HepG2 (cell line): ENCODE measurements at regions not wholly inside any gene's neighbourhood (a gene's known extent, or its start where the extent isn't known, plus 50 kb on each side); places are given as distances from the start of the nearest gene placed in this dataset.

ENCODE experiments used
- CTCF ChIP-seq: sonication (generic); formaldehyde crosslinking; IDR thresholded peaks from 2 replicates; pipeline ENCODE4 v1.5.0; 2020; ENCODE audit warnings: mild to moderate bottlenecking, missing genetic modification reagents, moderate library complexity
- GABPA ChIP-seq, 2 experiments: IDR thresholded peaks; 2 replicates each; pipeline ENCODE4 v1.6.1; 2011 to 2016; ENCODE audit warnings: low read depth in 2 of 2, low read length in 1 of 2, missing biosample characterization in 1 of 2, missing genetic modification characterization in 1 of 2
- GMEB1 ChIP-seq: sonication (generic); formaldehyde crosslinking; IDR thresholded peaks from 2 replicates; pipeline ENCODE4 v1.5.1; 2020; ENCODE audit warnings: missing genetic modification reagents, mild to moderate bottlenecking, borderline replicate concordance
- HNF4A ChIP-seq: sonication (generic); formaldehyde crosslinking; IDR thresholded peaks from 2 replicates; pipeline ENCODE4 v1.4.0; 2020; ENCODE audit warnings: missing genetic modification reagents
- HNRNPK ChIP-seq: fragments of 200-400 bp; formaldehyde crosslinking; IDR thresholded peaks from 2 replicates; pipeline ENCODE4 v1.6.1; 2018; ENCODE audit warnings: low read length, low read depth, moderate library complexity, mild to moderate bottlenecking; ENCODE audit not compliant: poor library complexity, severe bottlenecking
- HOMEZ ChIP-seq: IDR thresholded peaks from 2 replicates; pipeline ENCODE4 v1.6.1; 2016; ENCODE audit warnings: low read depth
- IKZF4 ChIP-seq: sonication (generic); formaldehyde crosslinking; IDR thresholded peaks from 2 replicates; pipeline ENCODE4 v1.5.1; 2020; ENCODE audit warnings: borderline replicate concordance, mild to moderate bottlenecking, low read depth, missing genetic modification reagents; ENCODE audit errors: not compliant biosample characterization
- PCBP2 ChIP-seq: fragments of 200-400 bp; formaldehyde crosslinking; optimal IDR thresholded peaks from 2 replicates; pipeline ENCODE3; 2018; ENCODE audit warnings: low read length, low read depth; ENCODE audit not compliant: poor library complexity, severe bottlenecking
- POGZ ChIP-seq: sonication (generic); formaldehyde crosslinking; IDR thresholded peaks from 2 replicates; pipeline ENCODE4 v1.4.0; 2020; ENCODE audit warnings: mild to moderate bottlenecking, missing genetic modification reagents
- RAD21 ChIP-seq: fragments of 450-650 bp; formaldehyde crosslinking; IDR thresholded peaks from 2 replicates; pipeline ENCODE4 v1.5.0; 2020; ENCODE audit warnings: mild to moderate bottlenecking
- SRF ChIP-seq: IDR thresholded peaks from 2 replicates; pipeline ENCODE4 v1.6.1; 2011; ENCODE audit warnings: mild to moderate bottlenecking, low read depth, low read length, moderate library complexity
- TARDBP ChIP-seq: sonication (generic); formaldehyde crosslinking; IDR thresholded peaks from 2 replicates; pipeline ENCODE4 v1.8.0; 2022; ENCODE audit warnings: mild to moderate bottlenecking, missing genetic modification reagents
- USF2 ChIP-seq, 2 experiments: sonication (generic) in 1 of 2; formaldehyde crosslinking in 1 of 2; IDR thresholded peaks; 2 replicates each; pipeline versions ENCODE4 v1.5.1 to v1.6.1; 2011 to 2020; ENCODE audit warnings: borderline replicate concordance in 1 of 2, low read depth in 1 of 2, low read length in 1 of 2, mild to moderate bottlenecking in 1 of 2, missing genetic modification reagents in 1 of 2, moderate library complexity in 1 of 2
- ZBTB2 ChIP-seq: sonication (generic); formaldehyde crosslinking; IDR thresholded peaks from 2 replicates; pipeline ENCODE4 v1.8.0; 2022; ENCODE audit warnings: low read depth, missing genetic modification reagents
- ZC3H4 ChIP-seq: sonication (generic); formaldehyde crosslinking; IDR thresholded peaks from 2 replicates; pipeline ENCODE4 v1.4.0; 2020; ENCODE audit warnings: missing genetic modification reagents, borderline replicate concordance
- ZFP41 ChIP-seq: sonication (generic); formaldehyde crosslinking; IDR thresholded peaks from 2 replicates; pipeline ENCODE4 v1.4.0; 2020; ENCODE audit warnings: mild to moderate bottlenecking, missing genetic modification reagents, borderline replicate concordance
- ZNF30 ChIP-seq: sonication (generic); formaldehyde crosslinking; IDR thresholded peaks from 2 replicates; pipeline ENCODE4 v1.5.0; 2020; ENCODE audit warnings: mild to moderate bottlenecking, missing genetic modification reagents
- ZNF331 ChIP-seq: sonication (generic); formaldehyde crosslinking; IDR thresholded peaks from 2 replicates; pipeline ENCODE4 v1.4.0; 2020; ENCODE audit warnings: missing genetic modification reagents
- ZNF614 ChIP-seq: IDR thresholded peaks from 2 replicates; pipeline ENCODE4 v1.6.1; 2018; ENCODE audit warnings: missing biosample characterization, missing genetic modification reagents, inconsistent platforms, borderline replicate concordance
- ZSCAN30 ChIP-seq: sonication (generic); formaldehyde crosslinking; IDR thresholded peaks from 2 replicates; pipeline ENCODE4 v1.5.0; 2020; ENCODE audit warnings: mild to moderate bottlenecking, missing genetic modification reagents

GRCh38 chr18:59783138-59783537, 85.9 kb upstream of the CCBE1 start (continued):
- TF ChIP-seq CTCF (CRISPR knock-in tag): peak; percentile 35; the same call in 1 of the 2 replicates
- no peak for TF ChIP-seq USF2 (IDR thresholded peaks at IDR 0.05; ENCODE audit: low read depth, low read length)
- TF ChIP-seq USF2 (CRISPR knock-in tag; IDR thresholded peaks at IDR 0.05; ENCODE audit: borderline replicate concordance): no peak
- TF ChIP-seq TARDBP (CRISPR knock-in tag): no peak
- no peak for TF ChIP-seq ZC3H4
- TF ChIP-seq ZNF331: no peak
- no peak for TF ChIP-seq HNRNPK
- no peak for TF ChIP-seq ZNF30
- no peak for TF ChIP-seq ZSCAN30 (CRISPR knock-in tag)
- TF ChIP-seq GABPA (IDR thresholded peaks at IDR 0.05; ENCODE audit: low read depth, low read length): peak; percentile 35; the same call in 1 of the 2 replicates
- peak; percentile 82 for TF ChIP-seq GABPA (CRISPR knock-in tag; IDR thresholded peaks at IDR 0.05; ENCODE audit: low read depth)
- TF ChIP-seq SRF: no peak
- TF ChIP-seq GMEB1 (CRISPR knock-in tag): peak; percentile 56; the same call in 1 of the 2 replicates
- TF ChIP-seq POGZ (CRISPR knock-in tag): 0 out of 2 replicates have a peak, but pooled peaks have one; percentile 9
- TF ChIP-seq ZFP41 (CRISPR knock-in tag): no peak
- 0 out of 2 replicates have a peak, but pooled peaks have one; percentile 13 for TF ChIP-seq RAD21
- peak; percentile 36; the same call in 1 of the 2 replicates for TF ChIP-seq HOMEZ (CRISPR knock-in tag)
- TF ChIP-seq HNF4A (CRISPR knock-in tag): peak; percentile 85
- TF ChIP-seq ZNF614 (CRISPR knock-in tag): no peak
- TF ChIP-seq ZBTB2 (CRISPR knock-in tag): no peak
- TF ChIP-seq PCBP2: no peak
- TF ChIP-seq IKZF4 (CRISPR knock-in tag): no peak
